ENCODE measurements at regions not wholly inside any gene's neighbourhood (a gene's known extent, or its start where the extent isn't known, plus 50 kb on each side); places are given as distances from the start of the nearest gene placed in this dataset.

- TF ChIP-seq CTCF (IDR thresholded peaks at IDR 0.05) (no peak), POLR2A (IDR thresholded peaks at IDR 0.05) (no peak)
These were observed 449.8 kb downstream of the COG6 start for GRCh38 chr13:40105231-40105630.
